HG03060 (cell line): ENCODE measurements at regions not wholly inside any gene's neighbourhood (a gene's known extent, or its start where the extent isn't known, plus 50 kb on each side); places are given as distances from the start of the nearest gene placed in this dataset.
"Not testable (repeated sequence)": the region's sequence is repeated elsewhere in the genome, so short reads cannot be mapped to it uniquely, and the experiment has no call there.

Source experiments
- ATAC-seq: cut with Tn5 transposase; IDR thresholded peaks from one replicate; pipeline ENCODE4 v1.9.1; 2021; ENCODE audit warnings: low read depth, moderate number of reproducible peaks; ENCODE audit not compliant: unreplicated experiment

DNA sequence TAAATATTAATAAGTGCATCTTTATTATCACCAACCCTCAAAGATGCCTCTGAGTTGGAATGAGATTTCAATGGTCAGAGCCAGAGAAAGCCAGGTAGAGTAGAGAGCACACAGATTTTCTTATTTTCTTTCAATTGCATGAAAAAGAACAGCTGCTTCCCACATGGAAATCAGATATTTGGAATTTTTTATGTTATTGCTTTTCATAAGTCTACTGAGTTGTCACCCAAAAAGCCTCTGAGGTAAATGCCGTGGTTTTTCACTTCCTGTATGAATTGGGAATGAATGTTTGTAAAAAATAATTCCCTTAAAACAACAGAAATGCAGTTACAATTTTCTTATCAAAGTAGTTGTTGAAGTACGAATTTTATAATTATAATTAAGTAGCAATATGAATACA lies 563.1 kb downstream of the RFPL4B start:
- no peak for ATAC-seq

DNA sequence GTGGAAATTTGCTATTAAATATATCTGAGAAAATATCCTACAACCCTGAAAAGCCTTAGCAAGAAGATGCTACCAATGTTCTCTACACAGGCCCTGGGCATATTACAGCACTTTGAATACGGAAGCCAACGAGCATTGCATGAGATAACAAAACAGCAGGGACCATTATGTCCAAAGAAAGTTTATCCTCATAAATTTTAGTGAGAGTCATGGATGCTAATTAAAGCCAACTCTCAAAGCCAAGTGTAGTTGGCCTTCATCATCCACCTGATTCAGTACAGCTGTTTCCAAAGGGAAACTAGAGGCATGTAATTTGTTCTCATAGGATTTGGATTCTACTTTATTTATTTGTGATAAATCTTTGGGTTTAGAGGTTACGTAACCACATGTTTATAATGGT lies 564.8 kb downstream of the RFPL4B start:
- no peak for ATAC-seq

- no peak for ATAC-seq
Measured at GRCh38 chr6:112912416-112913101, 565.4 kb downstream of the RFPL4B start.

DNA sequence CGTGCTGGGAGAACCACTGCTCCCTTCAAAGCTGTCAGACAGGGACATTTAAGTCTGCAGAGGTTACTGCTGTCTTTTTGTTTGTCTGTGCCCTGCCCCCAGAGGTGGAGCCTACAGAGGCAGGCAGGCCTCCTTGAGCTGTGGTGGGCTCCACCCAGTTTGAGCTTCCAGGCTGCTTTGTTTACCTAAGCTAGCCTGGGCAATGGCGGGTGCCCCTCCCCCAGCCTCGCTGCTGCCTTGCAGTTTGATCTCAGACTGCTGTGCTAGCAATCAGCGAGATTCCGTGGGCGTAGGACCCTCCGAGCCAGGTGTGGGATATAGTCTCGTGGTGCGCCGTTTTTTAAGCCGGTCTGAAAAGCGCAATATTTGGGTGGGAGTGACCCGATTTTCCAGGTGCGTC lies 572.6 kb downstream of the RFPL4B start:
- not testable (repeated sequence) for ATAC-seq

DNA sequence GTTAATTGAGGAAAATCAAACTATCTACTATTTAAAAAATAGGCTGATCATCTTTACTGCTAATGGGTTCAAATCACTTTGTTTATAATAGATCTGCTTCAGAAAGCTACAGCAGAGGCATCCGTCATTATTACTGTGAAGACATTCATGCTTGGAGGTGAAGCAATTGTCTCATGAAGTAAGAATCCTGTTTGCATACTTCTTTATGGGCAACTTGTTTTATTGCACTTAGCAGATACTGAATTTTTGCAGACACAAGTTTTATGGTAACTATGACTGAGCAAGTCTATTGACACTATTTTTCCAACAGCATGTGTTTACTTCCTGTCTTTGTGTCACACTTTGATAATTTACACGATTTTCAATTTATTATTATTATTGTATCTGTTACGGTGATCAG lies 573.9 kb downstream of the RFPL4B start:
- ATAC-seq = no peak

GRCh38 chr6:112923940-112924587 lies 576.9 kb downstream of the RFPL4B start:
- ATAC-seq = no peak

DNA sequence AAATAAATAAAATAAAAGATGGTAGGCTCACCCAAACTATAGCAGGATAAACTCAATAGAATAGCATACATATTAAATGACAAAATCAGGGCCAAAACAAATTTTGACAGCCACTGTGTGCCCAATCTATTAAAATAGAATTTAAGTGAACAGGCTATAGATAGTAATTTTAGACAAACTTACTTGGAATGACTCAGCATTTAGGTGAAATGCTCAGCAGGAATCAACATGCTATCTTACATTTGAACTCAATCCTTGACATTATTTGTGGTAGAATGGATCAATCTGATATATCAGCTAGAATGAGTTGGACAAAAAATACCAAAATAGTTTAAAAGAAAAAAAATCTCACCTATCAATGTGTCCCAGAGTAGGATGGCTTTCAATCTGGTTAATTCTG lies 578.6 kb downstream of the RFPL4B start:
- no peak for ATAC-seq

- ATAC-seq = no peak
Measured at GRCh38 chr6:112927641-112928320, 580.7 kb downstream of the RFPL4B start.

GRCh38 chr6:112929641-112930040 lies 582.5 kb downstream of the RFPL4B start:
- no peak for ATAC-seq

- ATAC-seq = no peak
Measured at GRCh38 chr6:112931832-112932231, 584.7 kb downstream of the RFPL4B start.

DNA sequence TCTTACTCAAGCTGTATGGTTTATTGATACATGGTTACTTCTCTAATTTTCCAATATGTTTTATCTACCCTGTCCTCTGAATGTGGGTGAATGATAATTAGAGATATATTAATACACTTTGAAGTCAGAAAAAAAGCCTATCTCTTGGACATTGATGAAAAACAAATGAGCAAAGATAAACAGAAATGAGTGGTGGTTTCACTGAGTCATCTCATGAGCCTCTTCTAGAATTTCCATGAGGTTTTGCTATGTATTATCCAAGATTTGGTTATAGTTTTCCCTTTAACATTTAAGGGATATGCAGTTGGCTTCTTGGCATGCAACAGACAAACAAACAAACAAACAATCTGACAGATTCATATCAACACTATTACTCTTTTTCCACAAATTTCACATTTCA lies 586.8 kb downstream of the RFPL4B start:
- ATAC-seq = no peak

DNA sequence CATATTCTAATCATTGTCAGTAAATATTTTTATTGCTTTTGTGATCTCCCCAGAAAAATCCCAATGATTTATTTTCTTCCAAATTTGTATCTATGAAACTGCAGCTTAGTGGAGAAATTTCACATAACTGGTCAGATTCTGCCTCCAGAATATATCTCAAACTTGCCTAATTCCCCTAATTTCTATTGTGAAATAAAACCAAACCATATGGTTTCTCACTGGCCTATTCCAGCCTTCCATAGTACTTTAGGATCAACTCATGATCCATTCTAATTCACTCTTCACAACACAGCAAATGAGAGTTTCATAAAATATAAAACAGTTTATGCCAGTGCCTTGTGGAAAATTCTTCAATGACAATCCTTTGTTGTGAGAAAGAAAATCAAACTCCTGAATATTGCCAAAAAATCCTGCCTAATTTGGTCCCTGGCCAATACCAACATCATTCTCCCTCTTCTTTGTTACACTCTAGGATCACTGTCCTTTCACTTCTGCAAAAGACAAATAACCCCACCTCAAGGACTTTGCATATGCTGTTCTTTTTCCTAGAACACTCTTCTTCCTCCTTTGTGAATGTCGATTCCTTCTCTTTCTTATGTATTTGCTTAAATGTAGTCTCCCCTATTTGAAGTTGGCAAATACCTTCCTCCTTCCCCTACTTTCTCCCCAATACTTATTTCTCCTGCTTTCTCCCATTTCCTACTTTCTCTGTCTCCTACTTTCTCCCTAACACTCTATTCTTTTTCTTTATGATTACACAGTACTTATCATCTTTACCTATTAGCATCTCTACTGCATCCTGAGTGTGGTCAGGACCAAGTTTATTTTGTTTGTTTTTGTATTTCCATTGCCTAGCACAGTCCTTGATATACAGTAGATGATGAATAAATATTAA lies 587.5 kb downstream of the RFPL4B start:
- ATAC-seq = no peak

- ATAC-seq = no peak
Measured at GRCh38 chr6:112935402-112936078, 588.4 kb downstream of the RFPL4B start.

DNA sequence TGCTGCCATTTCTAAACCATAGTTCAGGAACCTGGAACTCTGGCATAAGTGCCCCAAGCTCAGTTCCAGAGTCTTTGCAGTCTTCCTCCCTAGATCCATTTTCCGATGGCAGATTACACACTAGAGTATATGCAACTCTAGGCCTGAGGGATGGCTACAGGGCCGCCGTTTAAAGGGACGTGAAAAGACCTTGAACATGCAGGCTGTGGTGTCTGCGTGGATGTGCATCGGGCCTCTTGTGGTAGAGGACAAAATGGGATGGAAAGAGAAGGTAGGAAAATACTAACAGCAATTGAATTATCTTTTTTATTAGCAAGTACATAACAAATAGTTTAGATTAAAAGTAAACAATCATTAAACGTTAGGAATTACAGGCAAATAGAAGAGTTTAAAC lies 588.9 kb downstream of the RFPL4B start:
- ATAC-seq = no peak

GRCh38 chr6:112936504-112936903 lies 589.4 kb downstream of the RFPL4B start:
- no peak for ATAC-seq

- ATAC-seq = not testable (repeated sequence)
Measured at GRCh38 chr6:112937690-112938089, 590.6 kb downstream of the RFPL4B start.

- ATAC-seq = no peak
Measured at GRCh38 chr6:112938650-112939049, 591.5 kb downstream of the RFPL4B start.

GRCh38 chr6:112939563-112939962 lies 592.4 kb downstream of the RFPL4B start:
- no peak for ATAC-seq

DNA sequence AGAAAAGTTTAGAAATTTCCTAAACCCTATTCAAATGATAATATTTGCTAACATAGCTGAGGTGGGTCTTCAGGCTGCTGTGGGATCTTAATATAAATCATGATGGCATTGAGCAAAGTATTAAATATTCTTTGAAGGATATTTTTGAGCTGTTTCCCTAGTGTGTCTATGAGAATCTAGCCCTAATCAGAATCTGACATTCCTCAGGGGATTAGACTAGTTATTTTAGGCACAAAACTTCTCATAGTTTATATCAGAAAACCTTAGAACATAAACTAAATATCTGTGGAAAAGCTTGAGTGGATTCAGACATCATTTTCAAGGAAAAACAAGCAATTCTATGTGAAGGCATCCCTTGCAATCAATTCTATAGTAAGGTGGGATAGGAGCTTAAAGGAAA lies 594.5 kb downstream of the RFPL4B start:
- no peak for ATAC-seq

DNA sequence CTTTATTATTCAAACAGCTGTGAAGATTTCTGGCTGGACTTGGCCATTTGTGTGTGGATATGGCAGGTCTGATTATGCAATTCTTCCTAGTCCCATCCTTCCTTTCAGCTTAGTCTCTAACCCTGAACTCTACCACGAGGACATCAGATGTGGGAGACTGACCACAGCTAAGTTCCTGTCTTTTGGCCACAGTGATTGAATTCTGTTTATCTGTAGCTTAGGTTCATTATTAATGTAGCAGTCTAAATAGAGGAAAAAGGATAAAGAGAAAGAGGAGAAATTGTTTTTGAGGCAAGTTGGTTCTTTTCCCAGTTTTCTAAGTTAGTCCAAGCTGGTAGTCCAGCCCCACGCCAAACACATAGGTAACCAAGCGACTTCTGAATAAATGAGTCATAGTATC lies 598.9 kb downstream of the RFPL4B start:
- no peak for ATAC-seq
